CD4-positive, CD25-positive, alpha-beta regulatory T cell (primary cell): ENCODE measurements at regions not wholly inside any gene's neighbourhood (a gene's known extent, or its start where the extent isn't known, plus 50 kb on each side); places are given as distances from the start of the nearest gene placed in this dataset.

ENCODE experiments used
- ATAC-seq, 2 donors: fragments of 150-1000 bp; cut with Tn5 transposase; one replicate each; pipeline ENCODE4 v1.10.0; 2021; ENCODE audit warnings: low read depth in 2 of 2, moderate number of reproducible peaks in 2 of 2, moderate library complexity in 1 of 2
- DNase-seq, 3 donors: peaks; one replicate each; pipeline versions ENCODE4 v3.0.0 to v3.0.0-alpha.2; 2012 to 2022; ENCODE audit warnings: mixed read lengths in 1 of 3
- H3K27ac ChIP-seq: one replicate; pipeline ENCODE4 v1.7.0; 2013; ENCODE audit warnings: mild to moderate bottlenecking, low read length; ENCODE audit not compliant: insufficient read depth, poor library complexity, severe bottlenecking
- H3K27me3 ChIP-seq: one replicate; pipeline ENCODE4 v1.7.0; 2013; ENCODE audit warnings: low read length; ENCODE audit not compliant: control insufficient read depth, insufficient read depth
- H3K36me3 ChIP-seq: one replicate; pipeline ENCODE4 v1.7.0; 2013; ENCODE audit warnings: mild to moderate bottlenecking, low read length, moderate library complexity; ENCODE audit not compliant: control insufficient read depth, insufficient read depth
- H3K4me1 ChIP-seq: 2 replicates; pipeline ENCODE4 v1.7.0; 2013; ENCODE audit warnings: mild to moderate bottlenecking, low read length; ENCODE audit not compliant: insufficient read depth, control insufficient read depth, poor library complexity, severe bottlenecking
- H3K4me3 ChIP-seq: one replicate; pipeline ENCODE4 v1.7.0; 2013; ENCODE audit warnings: low read depth, mild to moderate bottlenecking, low read length, moderate library complexity
- H3K9me3 ChIP-seq, 2 experiments: 1 replicate in 1 of 2; 2 replicates in 1 of 2; pipeline ENCODE4 v1.7.0; 2013; ENCODE audit warnings: low read length in 2 of 2, mild to moderate bottlenecking in 1 of 2, moderate library complexity in 1 of 2; ENCODE audit not compliant: control insufficient read depth in 2 of 2
- H3K27ac Mint-ChIP-seq, 3 donors: one replicate each; pipeline ENCODE4 v1.8.0; 2020 to 2022; ENCODE audit warnings: mild to moderate bottlenecking in 3 of 3, mixed read lengths in 3 of 3, moderate library complexity in 2 of 3
- H3K27me3 Mint-ChIP-seq: one replicate; pipeline ENCODE4 v1.8.0; 2022; ENCODE audit warnings: mild to moderate bottlenecking, mixed read lengths
- H3K36me3 Mint-ChIP-seq: one replicate; pipeline ENCODE4 v1.8.0; 2020; ENCODE audit warnings: mixed read lengths
- H3K4me1 Mint-ChIP-seq, 4 donors: one replicate each; pipeline ENCODE4 v1.8.0; 2020 to 2022; ENCODE audit warnings: mixed read lengths in 4 of 4, mild to moderate bottlenecking in 1 of 4
- H3K4me3 Mint-ChIP-seq, 4 donors: one replicate each; pipeline ENCODE4 v1.8.0; 2020 to 2022; ENCODE audit warnings: mild to moderate bottlenecking in 4 of 4, mixed read lengths in 4 of 4, moderate library complexity in 3 of 4
- H3K9me3 Mint-ChIP-seq, 7 donors: one replicate each; pipeline ENCODE4 v1.8.0; 2020 to 2022; ENCODE audit warnings: mixed read lengths in 7 of 7, mild to moderate bottlenecking in 3 of 7, moderate library complexity in 2 of 7

- no peaks in the 10 kb centered on the region for H3K36me3 Mint-ChIP-seq
- no peak overlapping the region for H3K27ac Mint-ChIP-seq
- DNase-seq = no peak
- Histone ChIP-seq H3K4me1 (no peaks in the 10 kb centered on the region), H3K9me3 (no peaks in the 10 kb centered on the region), H3K27me3 (no peaks in the 10 kb centered on the region), H3K36me3 (no peaks in the 10 kb centered on the region), H3K27ac (no peak overlapping the region), H3K4me3 (no peak overlapping the region)
- no peaks in the 10 kb centered on the region for H3K4me1 Mint-ChIP-seq
- H3K4me3 Mint-ChIP-seq = no peak overlapping the region
- H3K9me3 Mint-ChIP-seq = peaks cover 3 to 17% (median 6%) of the 10 kb centered on the region in 7 donors
- no peaks in the 10 kb centered on the region for H3K27me3 Mint-ChIP-seq
- ATAC-seq = no peak
These were observed 181.4 kb upstream of the NEIL3 start for GRCh38 chr4:177128306-177128705.

GRCh38 chr4:177131736-177132135 is 177.9 kb upstream of the NEIL3 start:
- no peak overlapping the region for H3K4me3 ChIP-seq
- Mint-ChIP-seq H3K4me1 (peaks cover 0 to 3% (median 0%) of the 10 kb centered on the region in 4 donors), H3K27ac (no peak overlapping the region), H3K27me3 (no peaks in the 10 kb centered on the region), H3K4me3 (no peak overlapping the region), H3K9me3 (peaks cover 2 to 17% (median 6%) of the 10 kb centered on the region in 7 donors), H3K36me3 (no peaks in the 10 kb centered on the region)
- H3K36me3 ChIP-seq = no peaks in the 10 kb centered on the region
- no peak for ATAC-seq
- no peaks in the 10 kb centered on the region for H3K9me3 ChIP-seq
- no peaks in the 10 kb centered on the region for H3K27me3 ChIP-seq
- H3K4me1 ChIP-seq = no peaks in the 10 kb centered on the region
- H3K27ac ChIP-seq = no peak overlapping the region
- DNase-seq = no peak

DNA sequence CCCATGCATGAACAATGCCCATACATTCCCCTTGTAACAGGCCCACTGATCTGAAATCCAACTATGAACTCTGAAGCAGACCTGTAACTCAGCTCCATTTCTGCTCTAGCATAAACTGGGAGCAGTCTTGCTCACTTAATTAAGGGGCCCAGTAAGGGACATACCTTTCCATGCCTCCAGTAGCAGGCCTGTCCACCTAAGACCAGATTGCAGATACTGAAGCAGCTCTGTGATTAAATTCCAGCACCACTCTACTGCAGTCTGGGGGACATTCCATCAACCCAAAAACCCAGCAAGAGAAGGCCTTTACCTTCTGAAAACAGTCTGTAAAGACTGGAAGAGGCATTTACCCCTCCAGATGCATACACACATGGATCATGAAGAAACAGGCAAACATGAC is 162.0 kb upstream of the NEIL3 start:
- ATAC-seq (no peak), DNase-seq (no peak)
- Mint-ChIP-seq H3K36me3 (no peaks in the 10 kb centered on the region), H3K9me3 (peaks cover 0 to 2% (median 0%) of the 10 kb centered on the region in 7 donors), H3K27me3 (peaks cover 15% of the 10 kb centered on the region), H3K4me1 (no peaks in the 10 kb centered on the region), H3K4me3 (no peak overlapping the region), H3K27ac (no peak overlapping the region)
- Histone ChIP-seq H3K27me3 (no peaks in the 10 kb centered on the region), H3K36me3 (no peaks in the 10 kb centered on the region), H3K9me3 (no peaks in the 10 kb centered on the region), H3K4me1 (no peaks in the 10 kb centered on the region), H3K27ac (no peak overlapping the region), H3K4me3 (no peak overlapping the region)

- H3K36me3 Mint-ChIP-seq = no peaks in the 10 kb centered on the region
- no peak overlapping the region for H3K4me3 ChIP-seq
- H3K36me3 ChIP-seq = no peaks in the 10 kb centered on the region
- no peaks in the 10 kb centered on the region for H3K4me1 Mint-ChIP-seq
- ATAC-seq (no peak), DNase-seq (no peak)
- H3K4me1 ChIP-seq = no peaks in the 10 kb centered on the region
- no peaks in the 10 kb centered on the region for H3K27me3 Mint-ChIP-seq
- no peaks in the 10 kb centered on the region for H3K9me3 ChIP-seq
- no peaks in the 10 kb centered on the region for H3K27me3 ChIP-seq
- peaks cover 0 to 1% (median 0%) of the 10 kb centered on the region in 7 donors for H3K9me3 Mint-ChIP-seq
- H3K27ac ChIP-seq = no peak overlapping the region
- H3K4me3 Mint-ChIP-seq = no peak overlapping the region
- H3K27ac Mint-ChIP-seq = no peak overlapping the region
These were observed 154.2 kb upstream of the NEIL3 start for GRCh38 chr4:177155454-177155853.

GRCh38 chr4:177159600-177159999 is 150.1 kb upstream of the NEIL3 start:
- Mint-ChIP-seq H3K9me3 (peaks cover 0 to 2% (median 0%) of the 10 kb centered on the region in 7 donors), H3K27ac (no peak overlapping the region), H3K27me3 (no peaks in the 10 kb centered on the region), H3K4me3 (no peak overlapping the region), H3K4me1 (no peaks in the 10 kb centered on the region), H3K36me3 (no peaks in the 10 kb centered on the region)
- Histone ChIP-seq H3K27ac (no peak overlapping the region), H3K4me1 (no peaks in the 10 kb centered on the region), H3K36me3 (no peaks in the 10 kb centered on the region), H3K9me3 (no peaks in the 10 kb centered on the region), H3K27me3 (no peaks in the 10 kb centered on the region), H3K4me3 (no peak overlapping the region)
- DNase-seq (no peak), ATAC-seq (no peak)

DNA sequence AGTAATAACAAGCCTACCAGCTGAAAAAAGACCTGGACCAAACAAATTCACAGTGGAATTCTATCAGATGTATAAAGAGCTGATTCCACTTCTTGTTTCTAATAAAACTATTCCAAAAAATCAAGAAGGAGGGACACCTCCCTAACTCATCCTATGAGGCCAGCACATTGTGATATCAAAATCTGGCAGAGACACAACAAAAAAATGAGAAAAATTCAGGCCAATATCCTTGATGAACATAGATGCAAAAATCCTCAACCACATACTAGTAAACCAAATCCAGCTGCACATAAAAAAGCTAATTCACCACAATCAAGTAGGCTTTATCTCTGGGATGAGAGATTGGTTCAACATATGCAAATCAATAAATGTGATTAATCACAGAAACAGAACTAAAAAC is 147.9 kb upstream of the NEIL3 start:
- H3K36me3 ChIP-seq = no peaks in the 10 kb centered on the region
- H3K27ac ChIP-seq = no peak overlapping the region
- DNase-seq (no peak), ATAC-seq (no peak)
- no peaks in the 10 kb centered on the region for H3K27me3 ChIP-seq
- Mint-ChIP-seq H3K4me3 (no peak overlapping the region), H3K9me3 (peaks cover 0 to 2% (median 0%) of the 10 kb centered on the region in 7 donors), H3K36me3 (no peaks in the 10 kb centered on the region), H3K4me1 (no peaks in the 10 kb centered on the region), H3K27ac (no peak overlapping the region), H3K27me3 (no peaks in the 10 kb centered on the region)
- H3K9me3 ChIP-seq = no peaks in the 10 kb centered on the region
- no peaks in the 10 kb centered on the region for H3K4me1 ChIP-seq
- no peak overlapping the region for H3K4me3 ChIP-seq

DNA sequence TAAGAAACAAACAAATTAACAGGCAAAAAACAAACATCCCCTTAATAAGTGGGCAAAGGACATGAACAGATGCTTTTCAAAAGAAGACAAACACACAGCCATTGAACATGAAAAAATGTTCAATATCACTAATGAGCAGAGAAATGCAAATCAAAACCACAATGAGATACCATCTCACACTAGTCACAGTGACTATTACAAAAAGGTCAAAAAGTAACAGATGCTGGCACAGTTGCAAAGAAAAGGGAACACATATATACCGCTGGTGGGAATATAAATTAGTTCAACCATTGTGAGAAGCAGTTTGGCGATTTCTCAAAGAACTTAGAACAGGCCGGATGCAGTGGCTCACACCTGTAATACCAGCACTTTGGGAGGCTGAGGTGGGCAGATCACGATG is 146.1 kb upstream of the NEIL3 start:
- no peak overlapping the region for H3K27ac Mint-ChIP-seq
- H3K36me3 Mint-ChIP-seq = no peaks in the 10 kb centered on the region
- peak in 1 of 3 donors; percentile 15 for DNase-seq

DNA sequence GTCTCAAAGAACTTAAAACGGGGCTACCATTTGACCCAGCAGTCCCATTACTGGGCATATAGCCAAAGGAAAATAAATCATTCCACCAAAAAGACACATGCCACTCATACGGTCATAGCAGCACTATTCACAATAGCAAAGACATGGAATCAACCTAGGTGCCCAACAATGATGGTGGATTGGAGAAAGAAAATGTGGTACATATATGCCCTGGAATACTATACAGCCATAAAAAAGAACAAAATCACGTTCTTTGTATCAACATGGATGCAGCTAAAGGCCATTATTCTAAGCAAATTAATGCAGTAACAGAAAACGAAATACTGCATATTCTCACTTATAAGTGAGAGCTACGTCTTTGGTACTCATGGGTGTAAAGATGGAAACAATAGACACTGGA is 138.1 kb upstream of the NEIL3 start:
- Histone ChIP-seq H3K9me3 (no peaks in the 10 kb centered on the region), H3K4me3 (no peak overlapping the region), H3K4me1 (no peaks in the 10 kb centered on the region), H3K27ac (no peak overlapping the region), H3K36me3 (no peaks in the 10 kb centered on the region), H3K27me3 (peaks cover 2% of the 10 kb centered on the region)
- Mint-ChIP-seq H3K4me1 (no peaks in the 10 kb centered on the region), H3K9me3 (peaks cover 0 to 7% (median 0%) of the 10 kb centered on the region in 7 donors), H3K36me3 (no peaks in the 10 kb centered on the region), H3K27me3 (no peaks in the 10 kb centered on the region), H3K4me3 (no peak overlapping the region), H3K27ac (no peak overlapping the region)
- no peak for DNase-seq
- ATAC-seq = no peak

More for the DNA sequence above, 146.1 kb upstream of the NEIL3 start:
- Histone ChIP-seq H3K27ac (no peak overlapping the region), H3K36me3 (no peaks in the 10 kb centered on the region), H3K9me3 (no peaks in the 10 kb centered on the region), H3K4me1 (no peaks in the 10 kb centered on the region), H3K27me3 (no peaks in the 10 kb centered on the region), H3K4me3 (no peak overlapping the region)
- H3K9me3 Mint-ChIP-seq = peaks cover 0 to 2% (median 0%) of the 10 kb centered on the region in 7 donors
- no peak for ATAC-seq
- no peak overlapping the region for H3K4me3 Mint-ChIP-seq
- no peaks in the 10 kb centered on the region for H3K4me1 Mint-ChIP-seq
- H3K27me3 Mint-ChIP-seq = no peaks in the 10 kb centered on the region
